Thyroid gland (tissue), 4 donors: ENCODE measurements at regions not wholly inside any gene's neighbourhood (a gene's known extent, or its start where the extent isn't known, plus 50 kb on each side); places are given as distances from the start of the nearest gene placed in this dataset.

Experiments used
- DNase-seq, 2 donors: peaks; one replicate each; pipeline ENCODE4 v3.0.0-alpha.2; 2019
- H3K27ac ChIP-seq, 3 donors: fragments of 200-600 bp; sonication (generic); 1 replicate in 2 of 3; 2 replicates in 1 of 3; pipeline ENCODE4 v1.5.1; 2016 to 2019; ENCODE audit warnings: mild to moderate bottlenecking in 1 of 3, moderate library complexity in 1 of 3
- H3K27me3 ChIP-seq: fragments of 200-600 bp; sonication (generic); one replicate; pipeline ENCODE4 v1.5.1; 2019
- H3K36me3 ChIP-seq, 2 donors: fragments of 200-600 bp; sonication (generic); one replicate each; pipeline ENCODE4 v1.5.1; 2016 to 2019
- H3K4me1 ChIP-seq, 2 donors: fragments of 200-600 bp; sonication (generic); one replicate each; pipeline ENCODE4 v1.5.1; 2017 to 2019
- H3K4me3 ChIP-seq, 3 donors: fragments of 200-600 bp; sonication (generic); replicated peaks in 1 of 3; 1 replicate in 2 of 3; 2 replicates in 1 of 3; pipeline ENCODE4 v1.5.1; 2016; ENCODE audit warnings: mild to moderate bottlenecking in 1 of 3
- H3K9me3 ChIP-seq: fragments of 200-600 bp; sonication (generic); one replicate; pipeline ENCODE4 v1.5.1; 2017
- POLR2A ChIP-seq, 2 donors: fragments of 450-650 bp; IDR thresholded peaks; one replicate each; pipeline ENCODE4 v1.6.1; 2017; ENCODE audit warnings: antibody characterized with exemption in 2 of 2, mild to moderate bottlenecking in 2 of 2, moderate library complexity in 1 of 2
- WGBS, 2 donors: methylation state at CpG; one replicate each; pipeline ENCODE4 v1.1.5; 2017; 5-methylcytosine and 5-hydroxymethylcytosine counted together
- intact Hi-C: fragments of 100-400 bp; cut with DNase I; formaldehyde crosslinking; loops from one replicate; pipeline ENCODE4 v1.15.1; 2023
- TF ChIP-seq, protein P1 (sequence below), 6 experiments: fragments of 200-600 bp in 3 of 6; fragments of 450-650 bp in 3 of 6; sonication (generic) in 3 of 6; IDR thresholded peaks; one replicate each; pipeline ENCODE4 v1.5.1; 2016 to 2019; ENCODE audit warnings: antibody characterized with exemption in 6 of 6, mild to moderate bottlenecking in 2 of 6, inconsistent platforms in 1 of 6, moderate library complexity in 1 of 6

DNA sequence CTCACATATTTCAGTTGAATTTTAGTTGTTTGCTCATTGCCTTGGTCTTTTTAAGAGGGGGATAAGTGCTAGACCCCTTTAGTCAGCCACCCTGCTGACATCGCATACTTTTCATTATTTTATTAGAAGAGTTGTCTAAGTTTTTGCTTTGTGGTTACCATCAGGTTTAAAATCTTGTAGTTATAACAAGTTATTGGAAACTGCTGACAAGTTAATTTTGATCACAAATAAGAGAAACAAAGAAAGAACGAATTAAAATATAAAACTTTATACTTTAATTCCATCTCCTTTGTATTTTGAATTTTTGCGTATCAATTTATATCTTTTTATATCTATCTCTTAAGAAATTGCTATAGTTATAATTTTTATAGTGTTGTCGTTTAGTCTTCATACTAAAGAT lies 679.7 kb downstream of the TECRL start:
- TF ChIP-seq, protein P1, sequence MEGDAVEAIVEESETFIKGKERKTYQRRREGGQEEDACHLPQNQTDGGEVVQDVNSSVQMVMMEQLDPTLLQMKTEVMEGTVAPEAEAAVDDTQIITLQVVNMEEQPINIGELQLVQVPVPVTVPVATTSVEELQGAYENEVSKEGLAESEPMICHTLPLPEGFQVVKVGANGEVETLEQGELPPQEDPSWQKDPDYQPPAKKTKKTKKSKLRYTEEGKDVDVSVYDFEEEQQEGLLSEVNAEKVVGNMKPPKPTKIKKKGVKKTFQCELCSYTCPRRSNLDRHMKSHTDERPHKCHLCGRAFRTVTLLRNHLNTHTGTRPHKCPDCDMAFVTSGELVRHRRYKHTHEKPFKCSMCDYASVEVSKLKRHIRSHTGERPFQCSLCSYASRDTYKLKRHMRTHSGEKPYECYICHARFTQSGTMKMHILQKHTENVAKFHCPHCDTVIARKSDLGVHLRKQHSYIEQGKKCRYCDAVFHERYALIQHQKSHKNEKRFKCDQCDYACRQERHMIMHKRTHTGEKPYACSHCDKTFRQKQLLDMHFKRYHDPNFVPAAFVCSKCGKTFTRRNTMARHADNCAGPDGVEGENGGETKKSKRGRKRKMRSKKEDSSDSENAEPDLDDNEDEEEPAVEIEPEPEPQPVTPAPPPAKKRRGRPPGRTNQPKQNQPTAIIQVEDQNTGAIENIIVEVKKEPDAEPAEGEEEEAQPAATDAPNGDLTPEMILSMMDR (IDR thresholded peaks at IDR 0.05) = no peak
- no peak for TF ChIP-seq POLR2A (IDR thresholded peaks at IDR 0.05)
- no peak overlapping the region for H3K27ac ChIP-seq
- H3K9me3 ChIP-seq = no peaks in the 10 kb centered on the region
- intact Hi-C loops = no loop called here
- no peaks in the 10 kb centered on the region for H3K27me3 ChIP-seq
- DNase-seq = no peak
- no peaks in the 10 kb centered on the region for H3K36me3 ChIP-seq
- no peaks in the 10 kb centered on the region for H3K4me1 ChIP-seq
- H3K4me3 ChIP-seq = no peak overlapping the region
- WGBS, 2 donors = 88 to 90% methylated on average over 4 of the region's 4 CpGs

DNA sequence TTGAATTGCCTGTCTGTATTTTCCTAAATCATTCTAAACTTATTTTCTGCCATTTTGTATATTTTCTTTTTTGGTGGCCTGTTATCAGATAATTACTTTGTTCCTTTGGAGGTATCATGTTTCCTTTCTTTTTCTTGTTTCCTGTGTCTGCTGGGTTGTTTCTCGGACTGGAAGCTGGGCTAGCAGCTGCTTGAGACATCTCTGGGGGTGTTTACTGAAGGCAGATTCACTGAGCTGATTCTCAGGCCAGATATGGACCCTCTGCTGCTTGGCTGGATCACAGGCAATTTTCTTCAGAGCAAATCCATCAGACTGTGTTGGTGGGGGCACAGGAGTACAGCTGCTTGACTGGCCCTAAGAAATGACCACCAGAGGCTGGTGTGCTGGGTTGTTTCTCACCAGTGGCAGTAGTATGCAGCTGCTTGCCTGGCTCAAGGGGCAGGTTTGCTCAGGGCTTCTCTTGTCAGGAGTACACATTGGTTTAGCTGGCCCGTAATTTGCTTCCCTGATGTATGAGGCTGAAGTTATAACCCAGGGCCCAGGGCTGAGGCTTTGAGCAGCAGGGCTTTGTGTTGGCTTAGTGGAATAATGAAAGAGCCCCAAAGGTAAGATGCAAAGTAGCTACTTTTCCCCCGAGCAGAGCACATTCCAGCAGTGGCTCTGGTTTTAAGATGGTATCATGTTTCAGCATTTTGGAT lies 680.6 kb downstream of the TECRL start:
- TF ChIP-seq POLR2A (IDR thresholded peaks at IDR 0.05) = no peak
- TF ChIP-seq, protein P1 (IDR thresholded peaks at IDR 0.05) = no peak
- WGBS, 2 donors = 24 to 42% methylated on average over 3 of the region's 3 CpGs

DNA sequence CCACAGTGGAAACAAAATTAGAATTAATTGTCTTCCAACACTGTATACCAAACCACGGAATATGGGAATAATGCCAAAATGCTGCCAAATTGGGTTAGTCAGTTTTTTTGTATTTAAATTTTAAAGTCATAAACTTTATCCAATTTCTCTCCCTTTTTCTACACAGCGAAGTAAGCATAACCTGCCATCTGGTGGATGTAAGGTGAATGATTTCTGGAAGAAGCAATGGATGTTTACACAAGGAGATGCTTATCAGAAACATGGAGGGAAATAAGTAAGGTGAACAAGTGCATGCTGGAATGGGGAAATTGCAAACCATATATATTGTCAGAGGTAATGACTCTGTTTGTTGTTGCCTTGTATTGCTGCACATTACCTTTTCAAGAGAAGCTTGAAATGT lies 691.9 kb downstream of the TECRL start:
- Histone ChIP-seq H3K9me3 (no peaks in the 10 kb centered on the region), H3K27me3 (no peaks in the 10 kb centered on the region), H3K4me3 (no peak overlapping the region), H3K4me1 (no peaks in the 10 kb centered on the region), H3K36me3 (no peaks in the 10 kb centered on the region), H3K27ac (no peak overlapping the region)
- TF ChIP-seq, protein P1 (IDR thresholded peaks at IDR 0.05) = no peak
- TF ChIP-seq POLR2A (IDR thresholded peaks at IDR 0.05) = no peak
- no peak for DNase-seq
- 26 to 33% methylated on average over 2 of the region's 2 CpGs for WGBS, 2 donors
- intact Hi-C loops = no loop called here

More for the DNA sequence above, 680.6 kb downstream of the TECRL start:
- no peak overlapping the region for H3K4me3 ChIP-seq
- no peak overlapping the region for H3K27ac ChIP-seq
- intact Hi-C loops = no loop called here
- no peaks in the 10 kb centered on the region for H3K4me1 ChIP-seq
- no peaks in the 10 kb centered on the region for H3K9me3 ChIP-seq
- H3K27me3 ChIP-seq = no peaks in the 10 kb centered on the region
- no peaks in the 10 kb centered on the region for H3K36me3 ChIP-seq
- no peak for DNase-seq

DNA sequence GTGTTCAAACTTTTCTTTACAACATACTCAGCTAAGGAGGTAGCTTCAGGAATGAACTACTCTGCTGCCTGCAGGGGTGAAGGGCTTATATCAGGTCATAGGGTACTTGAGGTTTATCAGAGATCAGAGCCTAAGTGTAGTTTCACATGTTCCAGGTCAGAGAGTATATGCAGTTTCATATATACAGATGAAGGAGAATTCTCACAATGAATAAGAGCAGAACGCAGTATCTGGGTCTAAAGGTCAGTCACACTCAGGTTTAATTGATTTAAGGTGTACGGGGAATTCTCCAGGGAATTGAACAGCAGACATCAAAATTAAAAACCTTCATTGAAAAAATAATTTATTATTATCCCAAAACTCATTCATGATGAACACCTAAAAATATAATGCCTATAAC lies 700.6 kb downstream of the TECRL start:
- 81 to 82% methylated on average over 2 of the region's 2 CpGs for WGBS, 2 donors
- H3K36me3 ChIP-seq = no peaks in the 10 kb centered on the region
- no peak overlapping the region for H3K4me3 ChIP-seq
- no peak overlapping the region for H3K27ac ChIP-seq
- no peaks in the 10 kb centered on the region for H3K9me3 ChIP-seq
- H3K4me1 ChIP-seq = no peaks in the 10 kb centered on the region
- intact Hi-C loops = no loop called here
- DNase-seq = no peak
- H3K27me3 ChIP-seq = no peaks in the 10 kb centered on the region
- TF ChIP-seq, protein P1 (IDR thresholded peaks at IDR 0.05) = no peak
- TF ChIP-seq POLR2A (IDR thresholded peaks at IDR 0.05) = no peak

DNA sequence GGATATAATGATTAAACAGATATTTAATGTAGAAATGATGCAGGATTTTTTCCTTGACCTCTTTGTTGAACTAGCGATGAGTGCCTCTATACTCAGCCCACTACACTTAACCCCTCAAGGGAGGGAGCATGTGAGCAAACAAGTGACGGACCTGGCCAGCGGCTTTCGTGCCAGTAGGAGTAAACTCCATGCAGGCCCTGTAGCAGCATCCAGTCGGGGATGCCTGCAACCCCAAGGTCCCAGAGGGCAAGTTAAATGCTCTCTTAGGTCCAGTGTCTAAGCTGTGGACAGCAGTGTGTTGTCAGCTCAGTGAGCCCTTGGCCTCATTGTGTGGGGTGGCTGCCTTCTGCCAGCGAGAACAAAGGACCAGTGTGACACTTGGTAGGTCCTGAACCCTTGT lies 708.7 kb downstream of the TECRL start:
- 83 to 85% methylated on average over 6 of the region's 6 CpGs for WGBS, 2 donors
- intact Hi-C loops = no loop called here
- Histone ChIP-seq H3K36me3 (no peaks in the 10 kb centered on the region), H3K9me3 (no peaks in the 10 kb centered on the region), H3K4me3 (no peak overlapping the region), H3K27me3 (no peaks in the 10 kb centered on the region), H3K27ac (no peak overlapping the region), H3K4me1 (no peaks in the 10 kb centered on the region)
- DNase-seq = no peak
- no peak for TF ChIP-seq POLR2A (IDR thresholded peaks at IDR 0.05)
- TF ChIP-seq, protein P1 (IDR thresholded peaks at IDR 0.05) = no peak
